ENCODE measurements at regions not wholly inside any gene's neighbourhood (a gene's known extent, or its start where the extent isn't known, plus 50 kb on each side); places are given as distances from the start of the nearest gene placed in this dataset.
"Not testable (repeated sequence)": the region's sequence is repeated elsewhere in the genome, so short reads cannot be mapped to it uniquely, and the experiment has no call there.

- no peak for TF ChIP-seq CTCF (IDR thresholded peaks at IDR 0.05; ENCODE audit: borderline replicate concordance, insufficient read depth, low read depth, low read length)
- H3K4me3 ChIP-seq (ENCODE audit: low read depth, low read length): no peak overlapping the region
These were observed 96.9 kb upstream of the RMP24 start for GRCh38 chr18:35875566-35875965.

- no peak for TF ChIP-seq CTCF (IDR thresholded peaks at IDR 0.05; ENCODE audit: borderline replicate concordance, insufficient read depth, low read depth, low read length)
- no peak overlapping the region for H3K4me3 ChIP-seq (ENCODE audit: low read depth, low read length)
These were observed 96.2 kb upstream of the RMP24 start for GRCh38 chr18:35876243-35876642.

GRCh38 chr18:35880788-35881455 lies 91.6 kb upstream of the RMP24 start:
- H3K4me3 ChIP-seq (ENCODE audit: low read depth, low read length): no peak overlapping the region
- TF ChIP-seq CTCF (IDR thresholded peaks at IDR 0.05; ENCODE audit: borderline replicate concordance, insufficient read depth, low read depth, low read length): no peak

- TF ChIP-seq CTCF (IDR thresholded peaks at IDR 0.05; ENCODE audit: borderline replicate concordance, insufficient read depth, low read depth, low read length): no peak
- H3K4me3 ChIP-seq (ENCODE audit: low read depth, low read length): no peak overlapping the region
These were observed 84.2 kb upstream of the RMP24 start for GRCh38 chr18:35888329-35888728.

GRCh38 chr18:35889677-35890076 lies 82.8 kb upstream of the RMP24 start:
- H3K4me3 ChIP-seq (ENCODE audit: low read depth, low read length): no peak overlapping the region
- TF ChIP-seq CTCF (IDR thresholded peaks at IDR 0.05; ENCODE audit: borderline replicate concordance, insufficient read depth, low read depth, low read length): no peak

- no peak for TF ChIP-seq CTCF (IDR thresholded peaks at IDR 0.05; ENCODE audit: borderline replicate concordance, insufficient read depth, low read depth, low read length)
- H3K4me3 ChIP-seq (ENCODE audit: low read depth, low read length): no peak overlapping the region
These were observed 82.2 kb upstream of the RMP24 start for GRCh38 chr18:35890323-35890722.

GRCh38 chr18:35892118-35892517 lies 80.4 kb upstream of the RMP24 start:
- no peak for TF ChIP-seq CTCF (IDR thresholded peaks at IDR 0.05; ENCODE audit: borderline replicate concordance, insufficient read depth, low read depth, low read length)

GRCh38 chr18:35897481-35897880 lies 75.0 kb upstream of the RMP24 start:
- H3K4me3 ChIP-seq (ENCODE audit: low read depth, low read length): not testable (repeated sequence)

More at GRCh38 chr18:35892118-35892517, 80.4 kb upstream of the RMP24 start:
- H3K4me3 ChIP-seq (ENCODE audit: low read depth, low read length): no peak overlapping the region
